ENCODE measurements at regions not wholly inside any gene's neighbourhood (a gene's known extent, or its start where the extent isn't known, plus 50 kb on each side); places are given as distances from the start of the nearest gene placed in this dataset.
"Not testable (repeated sequence)": the region's sequence is repeated elsewhere in the genome, so short reads cannot be mapped to it uniquely, and the experiment has no call there.

DNA sequence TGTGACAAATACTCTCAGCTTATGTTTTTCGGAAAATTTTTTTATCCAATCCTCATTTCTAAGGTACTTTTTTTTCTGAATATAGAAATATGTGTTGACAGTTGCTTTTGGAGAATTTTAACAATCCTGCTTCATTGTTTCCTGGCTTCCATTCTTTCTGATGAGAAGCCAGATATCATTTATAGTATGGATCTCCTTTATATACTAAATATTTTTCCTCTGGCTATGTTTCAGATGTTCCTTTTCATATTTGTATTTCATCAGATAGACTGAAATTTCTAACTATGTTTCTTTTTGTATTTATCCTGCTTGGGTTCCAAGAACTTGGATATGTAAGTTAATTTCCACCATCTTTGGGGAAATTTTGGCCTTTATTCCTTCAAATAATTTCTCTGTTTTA, 138.9 kb upstream of the CDH11 start:
- TF ChIP-seq BHLHE40 (IDR thresholded peaks at IDR 0.05; ENCODE audit: borderline replicate concordance) (no peak), NFRKB (IDR thresholded peaks at IDR 0.05) (no peak), FOXA1 (IDR thresholded peaks at IDR 0.05) (no peak), ARNT (IDR thresholded peaks at IDR 0.05) (no peak), ELF4 (IDR thresholded peaks at IDR 0.05) (no peak), FOXM1 (IDR thresholded peaks at IDR 0.05; ENCODE audit: borderline replicate concordance) (no peak), HDGF (IDR thresholded peaks at IDR 0.05; ENCODE audit: borderline replicate concordance) (no peak), L3MBTL2 (conservative IDR thresholded peaks at IDR 0.05) (no peak), LEF1 (IDR thresholded peaks at IDR 0.05; ENCODE audit: borderline replicate concordance) (no peak), SUZ12 (IDR thresholded peaks at IDR 0.05) (no peak), FOXK2 (IDR thresholded peaks at IDR 0.05) (no peak)
- ChIA-PET CTCF (no interaction called here), POLR2A (no interaction called here)
- no peak for DNase-seq (ENCODE audit: extremely low spot score)

DNA sequence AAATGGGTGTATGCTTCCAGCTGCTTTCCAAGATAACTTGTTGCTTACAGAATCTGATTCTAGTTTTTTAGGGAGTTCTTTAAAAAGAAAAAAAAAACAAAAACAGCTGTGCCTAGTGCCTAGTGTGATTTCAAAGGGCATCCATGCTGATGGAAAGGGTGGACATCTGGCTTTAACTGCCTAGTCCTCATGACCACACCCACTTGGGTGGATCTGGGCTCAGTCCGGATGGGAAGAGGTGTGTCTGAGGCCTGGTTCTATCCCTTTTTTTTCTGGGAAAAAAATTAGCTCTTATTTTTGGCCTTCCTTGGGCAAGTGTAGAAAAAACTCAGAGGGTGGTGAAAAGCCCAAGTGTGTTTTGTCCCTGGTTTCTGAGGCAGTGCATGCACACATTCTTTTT, 132.3 kb upstream of the CDH11 start:
- DNase-seq (ENCODE audit: extremely low spot score) = no peak
- ChIA-PET CTCF (no interaction called here), POLR2A (no interaction called here)
- TF ChIP-seq L3MBTL2 (conservative IDR thresholded peaks at IDR 0.05) = no peak
- no peak for TF ChIP-seq ARNT (IDR thresholded peaks at IDR 0.05)
- no peak for TF ChIP-seq SUZ12 (IDR thresholded peaks at IDR 0.05)
- no peak for TF ChIP-seq FOXK2 (IDR thresholded peaks at IDR 0.05)
- no peak for TF ChIP-seq SP1 (IDR thresholded peaks at IDR 0.05)
- TF ChIP-seq, protein P1, sequence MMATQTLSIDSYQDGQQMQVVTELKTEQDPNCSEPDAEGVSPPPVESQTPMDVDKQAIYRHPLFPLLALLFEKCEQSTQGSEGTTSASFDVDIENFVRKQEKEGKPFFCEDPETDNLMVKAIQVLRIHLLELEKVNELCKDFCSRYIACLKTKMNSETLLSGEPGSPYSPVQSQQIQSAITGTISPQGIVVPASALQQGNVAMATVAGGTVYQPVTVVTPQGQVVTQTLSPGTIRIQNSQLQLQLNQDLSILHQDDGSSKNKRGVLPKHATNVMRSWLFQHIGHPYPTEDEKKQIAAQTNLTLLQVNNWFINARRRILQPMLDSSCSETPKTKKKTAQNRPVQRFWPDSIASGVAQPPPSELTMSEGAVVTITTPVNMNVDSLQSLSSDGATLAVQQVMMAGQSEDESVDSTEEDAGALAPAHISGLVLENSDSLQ (IDR thresholded peaks at IDR 0.05) = no peak
- no peak for TF ChIP-seq ELF4 (IDR thresholded peaks at IDR 0.05)
- TF ChIP-seq HDGF (IDR thresholded peaks at IDR 0.05; ENCODE audit: borderline replicate concordance) = no peak
- TF ChIP-seq CTBP1 (IDR thresholded peaks at IDR 0.05; ENCODE audit: borderline replicate concordance) = no peak
- no peak for TF ChIP-seq TARDBP (IDR thresholded peaks at IDR 0.05)
- TF ChIP-seq LEF1 (IDR thresholded peaks at IDR 0.05; ENCODE audit: borderline replicate concordance) = no peak
- no peak for TF ChIP-seq FOXA1 (IDR thresholded peaks at IDR 0.05)
- no peak for TF ChIP-seq NFRKB (IDR thresholded peaks at IDR 0.05)

DNA sequence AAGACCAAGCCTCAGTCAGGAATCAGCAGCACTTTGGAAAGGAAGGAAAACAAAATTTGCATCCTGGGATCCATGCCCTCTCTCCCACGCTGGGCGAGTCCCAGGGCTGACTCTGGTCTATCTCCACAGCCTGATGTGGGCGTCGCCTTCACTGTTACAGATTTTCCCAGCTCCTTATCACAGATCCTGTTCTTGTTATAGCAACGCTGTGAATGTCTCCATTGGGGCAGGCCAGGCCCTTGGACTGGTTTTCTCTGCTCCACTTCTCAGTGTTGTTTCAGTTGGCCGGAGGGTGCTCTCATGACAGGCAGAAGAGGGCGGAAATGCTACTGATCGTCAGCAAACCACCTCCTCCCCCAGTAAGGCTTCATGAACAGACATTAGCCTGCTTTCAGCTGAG, 127.9 kb upstream of the CDH11 start:
- POLR2A ChIA-PET = no interaction called here
- CTCF ChIA-PET = no interaction called here
- TF ChIP-seq HDGF (IDR thresholded peaks at IDR 0.05; ENCODE audit: borderline replicate concordance) = no peak
- no peak for DNase-seq (ENCODE audit: extremely low spot score)

DNA sequence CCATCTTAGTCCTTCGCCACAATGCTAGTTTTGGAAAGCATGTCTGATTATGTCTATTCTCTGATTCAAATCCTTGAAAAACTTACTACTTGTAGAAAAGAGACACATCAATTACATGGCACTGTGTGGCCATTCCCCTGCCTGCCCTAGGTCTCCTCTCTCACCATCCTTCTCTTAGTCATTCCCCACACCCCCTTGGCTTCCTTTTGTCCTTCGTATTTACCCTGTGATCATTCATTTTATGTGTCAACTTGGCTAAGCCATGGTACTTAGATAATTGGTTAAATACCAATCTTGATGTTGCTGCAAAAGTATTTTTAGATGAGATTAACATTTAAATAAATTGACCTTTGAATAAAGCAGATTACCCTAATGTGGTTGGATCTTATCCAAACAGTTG, 122.9 kb upstream of the CDH11 start:
- no peak for DNase-seq (ENCODE audit: extremely low spot score)
- POLR2A ChIA-PET = no interaction called here
- CTCF ChIA-PET = no interaction called here
- TF ChIP-seq ZNF384 (IDR thresholded peaks at IDR 0.05) (no peak), BHLHE40 (IDR thresholded peaks at IDR 0.05; ENCODE audit: borderline replicate concordance) (no peak), ELF4 (IDR thresholded peaks at IDR 0.05) (no peak), FOXA1 (IDR thresholded peaks at IDR 0.05) (no peak), HDGF (IDR thresholded peaks at IDR 0.05; ENCODE audit: borderline replicate concordance) (no peak), ARNT (IDR thresholded peaks at IDR 0.05) (no peak), SP1 (IDR thresholded peaks at IDR 0.05) (no peak), SUZ12 (IDR thresholded peaks at IDR 0.05) (no peak), CTBP1 (IDR thresholded peaks at IDR 0.05; ENCODE audit: borderline replicate concordance) (no peak), FOXM1 (IDR thresholded peaks at IDR 0.05; ENCODE audit: borderline replicate concordance) (no peak), FOXK2 (IDR thresholded peaks at IDR 0.05) (no peak), L3MBTL2 (conservative IDR thresholded peaks at IDR 0.05) (no peak), TARDBP (IDR thresholded peaks at IDR 0.05) (no peak), NFRKB (IDR thresholded peaks at IDR 0.05) (no peak), LEF1 (IDR thresholded peaks at IDR 0.05; ENCODE audit: borderline replicate concordance) (no peak)
- TF ChIP-seq, protein P1 (IDR thresholded peaks at IDR 0.05) = no peak

DNA sequence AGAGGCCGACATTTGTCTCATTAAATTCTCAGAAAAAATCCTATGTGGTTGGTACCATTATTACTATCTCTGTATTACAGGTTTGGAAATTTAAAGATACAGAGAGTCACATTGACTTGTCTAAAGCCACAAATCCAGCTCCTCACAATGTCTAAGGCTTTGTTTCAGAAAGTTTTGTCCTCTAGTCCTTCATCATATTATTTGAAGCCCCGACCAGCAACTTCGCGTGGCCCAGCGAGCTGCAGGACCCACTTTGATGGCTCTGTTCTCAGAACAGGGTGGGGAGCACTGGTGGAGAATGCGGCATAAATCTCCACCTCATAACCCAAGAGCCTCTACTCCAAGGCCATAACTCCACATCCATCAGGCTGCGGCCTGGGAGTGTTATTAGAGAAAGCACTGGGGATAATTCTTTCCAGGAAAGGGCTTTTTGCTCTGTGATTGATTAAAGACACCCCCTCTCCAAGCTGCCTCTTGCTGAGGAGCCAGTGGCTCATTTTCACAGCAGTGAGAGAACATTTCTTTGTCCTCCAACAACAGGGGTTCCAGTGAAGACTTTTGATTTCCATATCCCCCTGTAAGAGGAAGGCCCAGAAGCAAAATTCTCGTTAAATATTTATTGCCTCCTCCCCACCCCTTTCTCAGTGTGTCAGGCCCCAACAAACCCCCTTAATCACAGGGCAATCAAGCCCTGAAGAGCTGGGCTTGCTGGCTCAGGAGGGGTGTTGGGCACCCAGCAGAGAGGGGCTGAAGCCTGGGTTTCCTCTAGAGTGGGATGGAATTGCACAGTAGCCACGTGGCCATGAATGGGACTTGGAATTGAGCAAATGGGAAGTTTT, 113.7 kb upstream of the CDH11 start:
- TF ChIP-seq FOXM1 (IDR thresholded peaks at IDR 0.05; ENCODE audit: borderline replicate concordance) (no peak), FOXK2 (IDR thresholded peaks at IDR 0.05) (no peak), CTBP1 (IDR thresholded peaks at IDR 0.05; ENCODE audit: borderline replicate concordance) (no peak), ZNF384 (IDR thresholded peaks at IDR 0.05) (no peak), FOXA1 (IDR thresholded peaks at IDR 0.05) (no peak), LEF1 (IDR thresholded peaks at IDR 0.05; ENCODE audit: borderline replicate concordance) (no peak), BHLHE40 (IDR thresholded peaks at IDR 0.05; ENCODE audit: borderline replicate concordance) (no peak), ELF4 (IDR thresholded peaks at IDR 0.05) (no peak), SUZ12 (IDR thresholded peaks at IDR 0.05) (no peak), ARNT (IDR thresholded peaks at IDR 0.05) (no peak), TARDBP (IDR thresholded peaks at IDR 0.05) (no peak), HDGF (IDR thresholded peaks at IDR 0.05; ENCODE audit: borderline replicate concordance) (no peak), L3MBTL2 (conservative IDR thresholded peaks at IDR 0.05) (no peak), NFRKB (IDR thresholded peaks at IDR 0.05) (no peak)
- TF ChIP-seq, protein P1 (IDR thresholded peaks at IDR 0.05) = no peak
- no peak for DNase-seq (ENCODE audit: extremely low spot score)
- ChIA-PET POLR2A (no interaction called here), CTCF (no interaction called here)

DNA sequence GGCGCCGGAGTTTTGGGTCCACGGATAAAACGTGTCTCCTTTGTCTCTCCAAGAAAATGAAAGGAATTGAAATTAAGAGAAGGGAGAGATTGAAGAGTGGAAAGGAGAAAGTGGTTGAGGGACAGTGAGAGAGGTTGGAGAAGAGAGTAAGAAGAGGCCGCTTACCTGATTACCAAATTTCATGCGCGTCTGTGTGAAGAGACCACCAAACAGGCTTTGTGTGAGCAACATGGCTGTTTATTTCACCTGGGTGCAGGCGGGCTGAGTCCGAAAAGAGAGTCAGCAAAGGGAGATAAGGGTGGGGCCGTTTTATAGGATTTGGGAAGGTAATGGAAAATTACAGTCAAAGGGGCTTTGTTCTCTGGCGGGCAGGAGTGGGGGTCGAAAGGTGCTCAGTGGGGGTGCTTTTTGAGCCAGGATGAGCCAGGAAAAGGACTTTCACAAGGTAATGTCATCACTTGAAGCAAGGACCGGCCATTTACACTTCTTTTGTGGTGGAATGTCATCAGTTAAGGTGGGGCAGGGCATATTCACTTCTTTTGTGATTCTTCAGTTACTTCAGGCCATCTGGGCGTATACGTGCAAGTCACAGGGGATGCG, 113.0 kb upstream of the CDH11 start:
- CTCF ChIA-PET; DNase-seq (ENCODE audit: extremely low spot score); POLR2A ChIA-PET: not testable (repeated sequence)

Data from HEK293T (cell line).